NCI-H1436 (cell line): ENCODE measurements at regions not wholly inside any gene's neighbourhood (a gene's known extent, or its start where the extent isn't known, plus 50 kb on each side); places are given as distances from the start of the nearest gene placed in this dataset.
A peak's percentile ranks its signal among the peaks of the same experiment; 100 is the strongest.

Experiments used
- DNase-seq: peaks from one replicate; lab custom pipeline; 2025; lab: John Stamatoyannopoulos, UW

GRCh38 chr6:167494698-167495435, 170.0 kb downstream of the TTLL2 start:
- DNase-seq = no peak

GRCh38 chr6:167495506-167496401, 170.9 kb downstream of the TTLL2 start:
- no peak for DNase-seq

- DNase-seq = no peak
Measured at GRCh38 chr6:167496707-167497106, 171.8 kb downstream of the TTLL2 start.

- no peak for DNase-seq
Measured at GRCh38 chr6:167497428-167498056, 172.7 kb downstream of the TTLL2 start.

GRCh38 chr6:167499161-167499660, 174.3 kb downstream of the TTLL2 start:
- DNase-seq = no peak

- DNase-seq = no peak
Measured at GRCh38 chr6:167500961-167501360, 176.1 kb downstream of the TTLL2 start.

- peak; percentile 9 for DNase-seq
Measured at GRCh38 chr6:167501831-167502385, 177.0 kb downstream of the TTLL2 start.

GRCh38 chr6:167502471-167502870, 177.6 kb downstream of the TTLL2 start:
- DNase-seq = no peak

- DNase-seq = no peak
Measured at GRCh38 chr6:167504385-167504961, 179.6 kb downstream of the TTLL2 start.

GRCh38 chr6:167505199-167505598, 180.3 kb downstream of the TTLL2 start:
- no peak for DNase-seq

GRCh38 chr6:167505782-167506181, 180.9 kb downstream of the TTLL2 start:
- DNase-seq = no peak

- DNase-seq = no peak
Measured at GRCh38 chr6:167506443-167507301, 181.8 kb downstream of the TTLL2 start.

GRCh38 chr6:167507376-167507945, 182.6 kb downstream of the TTLL2 start:
- no peak for DNase-seq

GRCh38 chr6:167508919-167509852, 184.3 kb downstream of the TTLL2 start:
- no peak for DNase-seq

GRCh38 chr6:167509853-167510220, 185.0 kb downstream of the TTLL2 start:
- DNase-seq = no peak

- DNase-seq = no peak
Measured at GRCh38 chr6:167510648-167511047, 185.8 kb downstream of the TTLL2 start.

GRCh38 chr6:167512696-167513375, 187.9 kb downstream of the TTLL2 start:
- DNase-seq = no peak

- no peak for DNase-seq
Measured at GRCh38 chr6:167513778-167514177, 188.9 kb downstream of the TTLL2 start.

GRCh38 chr6:167514524-167514923, 189.6 kb downstream of the TTLL2 start:
- DNase-seq = no peak
